ENCODE measurements at regions not wholly inside any gene's neighbourhood (a gene's known extent, or its start where the extent isn't known, plus 50 kb on each side); places are given as distances from the start of the nearest gene placed in this dataset.
A peak's percentile ranks its signal among the peaks of the same experiment; 100 is the strongest.

DNA sequence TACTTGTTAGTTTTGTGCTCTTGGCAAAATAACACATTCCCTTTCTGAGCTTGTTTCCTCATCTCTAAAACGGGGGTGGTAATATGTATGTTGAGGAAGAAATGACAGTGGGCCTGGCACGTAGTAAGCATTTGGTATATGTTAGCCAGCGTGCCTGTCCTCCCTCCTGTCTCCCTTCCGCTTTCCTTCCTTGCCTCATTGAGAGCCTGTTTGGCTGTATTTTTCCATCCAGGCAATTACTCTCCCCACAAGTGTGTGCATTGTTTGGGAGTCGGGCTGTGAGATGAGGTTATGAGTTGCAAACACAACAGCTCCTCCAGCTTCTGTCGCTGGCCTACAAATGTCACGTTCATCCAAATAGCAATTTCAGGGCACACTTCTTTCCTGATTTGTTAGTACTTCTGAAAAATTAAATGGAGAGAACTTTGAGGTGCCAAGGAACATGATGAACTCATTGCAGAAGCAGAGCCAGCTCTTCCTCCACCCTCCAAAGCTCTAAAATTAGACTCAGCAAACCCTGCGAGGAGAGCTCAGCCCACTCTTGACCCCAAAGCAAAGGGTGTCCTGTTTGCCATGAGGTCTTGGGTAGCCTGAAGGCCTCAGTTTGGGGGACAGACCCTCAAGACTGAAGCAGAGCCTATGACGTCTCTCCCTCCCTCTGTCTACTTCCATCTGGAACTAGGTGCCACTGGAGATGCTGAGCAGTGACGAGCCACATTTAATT lies 50.7 kb upstream of the TOX2 start:
- no peak for DNase-seq

- no peak for DNase-seq
These were observed 51.3 kb upstream of the TOX2 start for GRCh38 chr20:43863330-43863729.

- DNase-seq, result no peak
These were observed 52.2 kb upstream of the TOX2 start for GRCh38 chr20:43862438-43862837.

- no peak for DNase-seq
These were observed 54.7 kb upstream of the TOX2 start for GRCh38 chr20:43859994-43860393.

- no peak for DNase-seq
These were observed 56.7 kb upstream of the TOX2 start for GRCh38 chr20:43857932-43858331.

- no peak for DNase-seq
These were observed 57.5 kb upstream of the TOX2 start for GRCh38 chr20:43857127-43857526.

DNA sequence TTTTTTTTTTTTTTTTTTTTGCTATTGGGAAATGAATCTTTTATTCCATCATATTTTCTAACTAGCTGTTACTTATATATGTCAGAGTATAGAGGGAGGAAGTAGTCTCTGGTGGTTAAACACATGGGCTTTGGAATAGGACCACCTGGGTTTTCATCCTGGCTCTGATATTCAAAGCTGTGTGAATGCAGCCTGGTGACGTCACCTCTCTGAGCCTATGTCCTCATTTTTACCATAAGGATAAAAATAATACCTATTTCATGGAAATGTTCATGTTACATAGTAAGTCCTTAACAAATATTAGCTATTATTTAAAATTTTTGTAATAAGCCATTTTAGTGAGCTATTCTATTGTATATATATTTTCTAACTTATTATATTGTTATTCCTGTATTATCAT lies 58.8 kb upstream of the TOX2 start:
- DNase-seq, result no peak

DNA sequence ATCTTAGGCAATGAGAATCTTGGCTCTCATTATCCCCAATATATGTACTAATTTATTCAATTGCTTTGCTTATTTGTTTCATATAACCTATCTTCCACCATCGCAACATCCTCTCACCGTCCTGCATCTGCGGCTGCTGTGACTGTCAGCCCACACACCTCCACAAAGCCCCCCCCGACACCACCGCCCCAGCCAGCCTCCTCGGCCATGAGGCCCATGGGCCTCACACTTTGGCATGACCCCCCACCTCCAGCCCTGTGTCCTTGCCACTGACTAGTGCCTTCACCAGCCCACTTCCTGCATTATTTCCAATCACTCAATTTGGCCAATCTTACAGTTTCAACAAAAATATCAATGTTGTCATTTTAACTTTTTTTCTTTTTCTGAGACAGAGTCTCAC lies 60.7 kb upstream of the TOX2 start:
- no peak for DNase-seq

DNA sequence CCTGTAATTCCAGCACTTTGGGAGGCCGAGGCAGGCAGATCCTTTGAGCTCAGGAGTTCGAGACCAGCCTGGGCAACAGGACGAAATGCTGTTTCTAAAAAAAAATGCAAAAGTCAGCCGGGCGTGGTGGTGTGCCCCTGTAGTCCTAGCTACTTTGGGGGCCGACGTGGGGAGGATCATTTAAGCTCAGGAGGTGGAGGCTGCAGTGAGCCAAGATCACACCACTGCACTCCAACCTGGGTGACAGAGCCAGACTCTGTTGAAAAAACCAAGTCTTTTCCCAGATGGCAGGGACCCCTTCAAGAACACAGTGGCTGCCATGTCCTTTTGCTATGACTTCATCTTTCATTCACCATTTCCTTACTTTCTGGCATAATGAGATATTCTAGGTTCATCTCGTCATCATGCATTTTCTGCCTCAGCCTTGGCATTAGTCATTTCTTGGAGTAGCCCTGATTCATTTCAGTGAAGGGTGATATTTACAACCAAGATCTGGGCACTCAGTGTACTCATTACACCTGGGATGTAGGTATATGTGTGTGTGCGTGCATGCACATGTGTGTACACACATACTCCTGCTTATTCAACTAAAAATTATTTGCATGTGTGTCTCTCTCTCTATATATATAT lies 61.4 kb upstream of the TOX2 start:
- DNase-seq, result no peak

- DNase-seq, result no peak
These were observed 65.0 kb upstream of the TOX2 start for GRCh38 chr20:43849496-43850186.

DNA sequence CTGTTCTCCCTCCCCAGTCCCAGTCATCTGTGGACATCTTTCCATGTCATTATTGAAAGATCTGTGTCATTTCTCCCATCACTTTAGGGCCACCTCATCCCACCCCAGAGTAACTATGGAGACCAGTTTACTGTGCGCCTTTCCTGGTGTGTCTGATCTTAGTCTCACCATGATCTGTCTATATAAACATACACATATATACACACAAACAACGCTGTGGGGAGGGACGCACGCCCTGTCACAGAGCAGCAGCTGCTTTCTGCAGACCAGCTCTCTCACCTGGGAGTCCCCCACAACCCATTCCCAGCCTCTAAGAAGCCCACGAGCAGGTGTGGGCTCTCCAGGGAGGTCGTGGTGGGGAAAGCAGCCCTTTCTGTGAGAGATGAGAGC lies 68.1 kb upstream of the TOX2 start:
- DNase-seq, result no peak

GRCh38 chr20:43844778-43845614 lies 69.7 kb upstream of the TOX2 start:
- no peak for DNase-seq

DNA sequence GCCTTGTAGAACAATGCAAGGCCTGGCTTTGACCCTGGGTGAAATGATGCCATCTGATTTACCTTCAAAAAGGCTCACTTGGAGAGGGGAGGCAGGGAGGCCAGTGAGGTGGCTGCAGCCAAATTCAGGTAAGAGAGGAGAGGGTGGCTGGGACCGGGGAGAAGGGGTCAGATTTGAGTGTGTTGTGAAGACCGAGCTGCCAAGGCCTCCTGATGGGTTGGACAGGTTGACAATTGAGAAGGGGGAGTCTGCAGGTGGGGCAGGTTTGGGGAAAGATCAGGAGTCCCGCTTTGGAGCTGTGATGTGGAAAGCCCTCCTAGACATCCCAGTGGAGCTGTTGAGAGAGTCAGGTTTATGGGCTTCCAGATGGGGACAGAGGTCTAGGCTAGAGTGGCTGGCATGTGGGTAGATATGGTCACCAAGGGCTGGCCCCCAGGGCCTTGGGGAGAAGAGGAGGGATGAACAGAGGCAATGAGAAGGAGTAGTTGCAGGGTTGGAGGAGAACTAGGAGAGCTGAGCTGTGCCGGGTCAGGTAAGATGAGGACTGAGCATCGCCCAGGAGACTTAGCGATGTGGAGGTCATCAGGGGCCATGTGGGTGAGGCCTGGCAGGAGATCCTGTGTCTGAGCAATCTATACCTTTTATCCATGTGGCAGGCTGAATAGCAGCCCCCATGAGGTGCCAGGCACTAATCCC lies 70.5 kb upstream of the TOX2 start:
- no peak for DNase-seq

GRCh38 chr20:43843096-43843964 lies 71.3 kb upstream of the TOX2 start:
- no peak for DNase-seq

DNA sequence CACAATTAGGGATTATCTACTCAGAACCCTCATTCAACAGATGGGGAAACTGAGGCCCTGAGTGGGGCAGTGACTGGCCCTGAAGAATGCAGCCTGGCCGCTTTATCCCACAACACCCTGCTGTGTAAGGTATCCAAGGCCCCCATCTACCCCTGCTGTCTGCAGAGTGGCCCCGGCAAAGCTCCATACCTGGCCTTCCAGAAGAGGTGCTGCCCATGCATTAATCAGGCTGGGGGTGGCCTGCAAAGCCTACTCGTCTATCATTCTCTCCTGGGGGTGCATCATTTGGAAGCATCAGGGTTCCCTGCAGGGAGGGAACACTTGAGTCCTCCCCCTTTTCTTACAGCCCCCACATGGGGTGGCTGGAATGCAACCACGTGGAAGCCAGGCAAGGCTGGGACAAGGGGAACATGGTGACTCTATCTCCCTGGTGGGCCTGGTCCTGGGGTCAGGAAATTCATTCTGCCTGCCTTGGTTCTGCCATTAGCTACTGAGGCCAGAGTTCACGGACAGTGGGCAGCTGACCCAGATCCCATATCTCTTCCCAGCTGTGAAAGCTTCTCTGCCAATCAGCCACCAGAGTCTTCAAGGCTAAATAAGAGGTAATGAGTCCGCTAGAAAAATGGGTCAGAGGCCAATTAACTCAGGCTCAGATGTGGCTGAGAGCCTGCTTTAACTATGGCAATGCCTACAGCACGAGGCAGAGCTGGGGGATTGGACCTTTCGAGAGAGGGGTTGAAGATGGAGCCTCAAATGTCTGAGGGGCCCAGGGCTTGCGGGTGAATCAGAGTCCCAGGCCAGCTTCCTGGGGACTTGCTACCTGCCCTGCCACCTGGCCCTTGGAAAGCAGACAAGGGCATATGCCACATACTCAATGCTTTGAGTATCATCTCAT lies 72.3 kb upstream of the TOX2 start:
- no peak for DNase-seq

- peak; percentile 10 for DNase-seq
These were observed 74.1 kb upstream of the TOX2 start for GRCh38 chr20:43840382-43841070.

DNA sequence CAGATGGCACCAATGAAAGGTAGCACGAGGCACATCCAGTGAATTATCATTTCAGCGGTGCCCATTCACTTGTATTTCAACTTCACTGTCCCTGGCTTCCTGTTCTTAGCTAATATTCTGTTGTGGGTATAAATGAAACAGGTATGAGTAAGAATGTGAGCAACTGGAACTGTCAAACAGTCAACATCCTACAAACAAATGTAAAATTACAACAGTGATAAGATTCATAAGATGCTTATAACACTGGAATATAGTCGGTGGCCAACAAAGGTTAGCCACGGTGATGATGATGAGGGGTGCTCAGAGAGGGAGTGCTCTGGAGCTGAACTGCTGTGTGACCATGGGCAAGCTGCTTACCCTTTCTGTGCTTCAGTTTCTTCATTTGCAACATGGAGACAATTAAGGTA lies 74.9 kb upstream of the TOX2 start:
- DNase-seq, result no peak

DNA sequence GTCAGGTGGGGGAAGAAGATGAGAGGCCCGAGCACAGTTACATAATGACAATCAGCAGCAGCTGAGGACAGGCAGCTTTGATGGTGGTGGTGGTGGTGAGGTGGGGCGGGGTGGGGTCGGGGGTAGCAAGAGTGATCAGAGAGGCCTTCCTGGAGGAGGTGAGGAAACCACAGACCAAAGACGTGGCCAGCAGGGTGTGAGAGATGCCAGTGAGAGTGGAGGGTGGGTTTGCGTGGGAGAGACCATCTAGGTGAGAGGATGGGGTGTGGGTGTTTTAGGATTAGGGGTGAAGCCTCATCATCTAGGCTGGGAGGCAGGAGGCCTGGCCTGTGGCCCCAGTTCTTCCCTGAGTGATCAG lies 76.0 kb upstream of the TOX2 start:
- no peak for DNase-seq

DNA sequence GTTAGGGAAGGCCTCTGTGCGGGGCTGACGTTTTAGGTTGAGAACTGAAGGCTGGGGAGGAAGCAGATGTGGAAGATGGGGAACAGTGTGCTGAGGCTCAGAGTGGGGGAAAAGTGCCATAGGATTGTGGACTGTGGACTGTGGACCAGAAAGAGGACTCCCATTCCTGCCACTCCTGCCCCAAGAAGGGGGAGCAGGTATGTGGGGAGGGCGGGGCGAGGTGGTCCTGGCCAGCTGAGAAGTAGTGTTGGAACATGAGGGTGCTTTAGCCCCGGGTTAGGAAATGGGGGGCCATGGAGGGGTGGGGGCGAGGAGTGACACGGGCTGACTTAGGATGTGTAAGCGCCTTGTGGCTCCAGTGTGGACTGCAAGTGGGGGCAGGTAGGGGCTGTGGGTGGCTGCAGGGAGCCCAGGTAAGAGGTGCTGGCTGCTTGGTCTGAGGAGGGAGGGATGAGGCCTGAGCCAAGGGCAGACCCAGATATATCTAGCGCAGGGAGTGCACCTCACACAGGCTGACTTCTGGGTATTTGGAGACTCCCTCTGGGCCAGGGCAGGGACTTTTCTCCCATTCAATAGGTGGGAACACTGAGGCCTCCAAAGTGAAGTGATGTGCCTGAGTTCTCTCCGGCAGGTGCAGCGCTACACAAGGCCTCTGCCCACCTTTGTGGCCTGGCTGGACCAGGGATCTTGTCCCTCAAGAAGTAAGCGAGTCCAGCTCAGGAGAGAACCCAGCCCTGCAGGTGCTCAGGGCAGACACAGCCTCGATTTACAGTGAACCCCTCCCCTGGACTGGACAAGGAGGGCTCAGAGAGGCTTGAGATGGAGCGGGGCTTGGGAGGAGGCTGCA lies 76.6 kb upstream of the TOX2 start:
- no peak for DNase-seq
